Endothelial cell of umbilical vein (primary cell): ENCODE measurements at regions not wholly inside any gene's neighbourhood (a gene's known extent, or its start where the extent isn't known, plus 50 kb on each side); places are given as distances from the start of the nearest gene placed in this dataset.

ENCODE experiments used
- EZH2 ChIP-seq: IDR thresholded peaks from 2 replicates; pipeline ENCODE4 v1.6.1; 2012; ENCODE audit warnings: borderline replicate concordance, low read depth, mild to moderate bottlenecking, moderate library complexity, low read length, inconsistent platforms; ENCODE audit not compliant: severe bottlenecking
- JUN ChIP-seq: IDR thresholded peaks from 2 replicates; pipeline ENCODE4 v1.6.1; 2011; ENCODE audit warnings: borderline replicate concordance, low read depth; ENCODE audit not compliant: insufficient read length, insufficient read depth
- MYC ChIP-seq: IDR thresholded peaks from one replicate; pipeline ENCODE4 v1.6.1; 2011; ENCODE audit warnings: mild to moderate bottlenecking, low read depth, low read length
- POLR2A ChIP-seq: IDR thresholded peaks from 2 replicates; pipeline ENCODE4 v1.6.1; 2012; ENCODE audit warnings: low read depth, mild to moderate bottlenecking, control low read depth, low read length
- POLR2AphosphoS5 ChIP-seq: IDR thresholded peaks from 2 replicates; pipeline ENCODE4 v1.6.1; 2012; ENCODE audit warnings: low read depth, mild to moderate bottlenecking, control low read depth, low read length, moderate library complexity; ENCODE audit not compliant: insufficient read depth
- TF ChIP-seq, protein P1 (sequence below): IDR thresholded peaks from 2 replicates; pipeline ENCODE4 v1.6.1; 2011; ENCODE audit not compliant: insufficient read depth, insufficient read length
- TF ChIP-seq, protein P2 (sequence below), 2 donors: IDR thresholded peaks; 1 replicate in 1 of 2; 2 replicates in 1 of 2; pipeline ENCODE4 v1.5.1; 2011; ENCODE audit warnings: low read length in 2 of 2, mild to moderate bottlenecking in 2 of 2, moderate library complexity in 2 of 2, control low read depth in 1 of 2, inconsistent platforms in 1 of 2, low read depth in 1 of 2; ENCODE audit not compliant: insufficient read depth in 1 of 2; ENCODE audit errors: extremely low read depth in 1 of 2

DNA sequence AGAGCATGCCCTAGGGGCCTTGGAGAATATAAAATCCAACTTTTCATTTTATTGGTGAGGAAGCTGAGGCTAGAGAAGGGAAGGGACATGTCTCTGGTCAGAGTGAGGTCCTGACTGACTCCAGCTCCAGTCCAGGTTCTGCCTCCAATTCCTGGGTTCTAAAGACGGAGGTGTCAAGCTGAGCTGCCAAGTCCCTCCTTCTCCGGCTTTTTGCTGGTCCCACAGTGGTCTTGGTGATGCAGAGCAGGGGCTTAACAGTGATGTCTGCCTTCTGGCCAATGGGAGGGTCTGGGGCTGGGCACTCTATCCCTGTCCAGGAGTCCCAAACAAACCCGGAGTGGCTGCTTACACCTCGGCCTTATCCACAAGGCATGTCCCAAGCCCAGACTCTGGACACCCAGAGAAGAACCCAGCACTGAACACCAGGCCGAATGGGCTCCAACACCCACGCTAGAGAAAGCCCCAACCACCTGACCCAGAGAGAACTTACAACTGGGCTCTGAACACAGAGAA is 104.8 kb downstream of the EBNA1BP2 start:
- TF ChIP-seq, protein P1, sequence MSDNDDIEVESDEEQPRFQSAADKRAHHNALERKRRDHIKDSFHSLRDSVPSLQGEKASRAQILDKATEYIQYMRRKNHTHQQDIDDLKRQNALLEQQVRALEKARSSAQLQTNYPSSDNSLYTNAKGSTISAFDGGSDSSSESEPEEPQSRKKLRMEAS, result no peak
- TF ChIP-seq, protein P2, sequence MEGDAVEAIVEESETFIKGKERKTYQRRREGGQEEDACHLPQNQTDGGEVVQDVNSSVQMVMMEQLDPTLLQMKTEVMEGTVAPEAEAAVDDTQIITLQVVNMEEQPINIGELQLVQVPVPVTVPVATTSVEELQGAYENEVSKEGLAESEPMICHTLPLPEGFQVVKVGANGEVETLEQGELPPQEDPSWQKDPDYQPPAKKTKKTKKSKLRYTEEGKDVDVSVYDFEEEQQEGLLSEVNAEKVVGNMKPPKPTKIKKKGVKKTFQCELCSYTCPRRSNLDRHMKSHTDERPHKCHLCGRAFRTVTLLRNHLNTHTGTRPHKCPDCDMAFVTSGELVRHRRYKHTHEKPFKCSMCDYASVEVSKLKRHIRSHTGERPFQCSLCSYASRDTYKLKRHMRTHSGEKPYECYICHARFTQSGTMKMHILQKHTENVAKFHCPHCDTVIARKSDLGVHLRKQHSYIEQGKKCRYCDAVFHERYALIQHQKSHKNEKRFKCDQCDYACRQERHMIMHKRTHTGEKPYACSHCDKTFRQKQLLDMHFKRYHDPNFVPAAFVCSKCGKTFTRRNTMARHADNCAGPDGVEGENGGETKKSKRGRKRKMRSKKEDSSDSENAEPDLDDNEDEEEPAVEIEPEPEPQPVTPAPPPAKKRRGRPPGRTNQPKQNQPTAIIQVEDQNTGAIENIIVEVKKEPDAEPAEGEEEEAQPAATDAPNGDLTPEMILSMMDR (IDR thresholded peaks at IDR 0.05; ENCODE audit: extremely low read depth in 1 of 2, insufficient read depth in 1 of 2, low read depth in 1 of 2, low read length in 2 of 2), result no peak
- no peak for TF ChIP-seq EZH2
- no peak for TF ChIP-seq POLR2AphosphoS5
- TF ChIP-seq POLR2A, result no peak
- no peak for TF ChIP-seq MYC
- no peak for TF ChIP-seq JUN
